ENCODE measurements at regions not wholly inside any gene's neighbourhood (a gene's known extent, or its start where the extent isn't known, plus 50 kb on each side); places are given as distances from the start of the nearest gene placed in this dataset.

DNA sequence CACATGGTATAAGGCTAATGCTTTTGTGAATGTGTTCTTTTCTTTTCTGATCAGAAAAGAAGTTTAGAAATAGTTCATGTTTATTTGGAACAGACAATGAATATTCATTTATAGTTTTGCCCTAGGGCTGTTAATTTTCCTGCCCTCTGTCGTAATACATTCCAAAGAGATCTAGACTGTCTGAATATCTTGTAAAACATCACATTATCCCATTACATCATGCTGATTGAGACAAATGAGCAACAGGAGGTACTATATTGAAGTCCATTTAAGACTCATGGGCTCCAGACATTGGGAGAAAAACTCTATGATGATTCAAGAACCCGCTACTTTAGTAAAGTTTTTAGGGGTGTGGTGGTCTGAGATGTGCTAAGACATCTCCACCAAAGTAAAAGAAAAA lies 121.2 kb upstream of the MAP1B start:
- Histone ChIP-seq H3K79me2 (ENCODE audit: insufficient read depth, low read length) (no peaks in the 10 kb centered on the region), H2AFZ (ENCODE audit: low read length) (no peak overlapping the region), H3K9me2 (replicated peaks; ENCODE audit: low read depth, low read length) (no peaks in the 10 kb centered on the region)

DNA sequence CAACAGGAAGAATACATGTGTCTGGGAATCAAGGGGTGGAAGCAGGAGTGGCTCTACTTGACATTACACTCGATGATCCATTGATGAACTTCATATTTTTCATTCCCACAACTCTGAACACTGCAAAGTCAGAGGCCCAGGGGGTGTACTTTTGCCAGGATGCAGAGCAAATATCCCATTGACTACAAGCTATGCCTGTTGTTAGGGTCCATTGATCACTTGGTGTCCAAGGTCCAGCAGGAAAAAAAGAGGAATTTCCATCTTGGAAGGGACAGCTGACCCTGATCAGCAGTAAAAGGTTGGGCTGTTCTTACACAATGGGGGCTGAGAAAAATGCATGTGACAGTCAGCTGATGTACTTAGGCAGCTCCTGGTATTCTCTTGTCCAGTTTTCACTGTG lies 118.5 kb upstream of the MAP1B start:
- Histone ChIP-seq H3K4me3 (ENCODE audit: low read length, poor library complexity, severe bottlenecking) (no peak overlapping the region), H3K9me3 (ENCODE audit: insufficient read depth, low read depth, low read length) (no peaks in the 10 kb centered on the region)
- TF ChIP-seq EZH2phosphoT487 (IDR thresholded peaks at IDR 0.05; ENCODE audit: borderline replicate concordance), result no peak
- TF ChIP-seq, protein P1, sequence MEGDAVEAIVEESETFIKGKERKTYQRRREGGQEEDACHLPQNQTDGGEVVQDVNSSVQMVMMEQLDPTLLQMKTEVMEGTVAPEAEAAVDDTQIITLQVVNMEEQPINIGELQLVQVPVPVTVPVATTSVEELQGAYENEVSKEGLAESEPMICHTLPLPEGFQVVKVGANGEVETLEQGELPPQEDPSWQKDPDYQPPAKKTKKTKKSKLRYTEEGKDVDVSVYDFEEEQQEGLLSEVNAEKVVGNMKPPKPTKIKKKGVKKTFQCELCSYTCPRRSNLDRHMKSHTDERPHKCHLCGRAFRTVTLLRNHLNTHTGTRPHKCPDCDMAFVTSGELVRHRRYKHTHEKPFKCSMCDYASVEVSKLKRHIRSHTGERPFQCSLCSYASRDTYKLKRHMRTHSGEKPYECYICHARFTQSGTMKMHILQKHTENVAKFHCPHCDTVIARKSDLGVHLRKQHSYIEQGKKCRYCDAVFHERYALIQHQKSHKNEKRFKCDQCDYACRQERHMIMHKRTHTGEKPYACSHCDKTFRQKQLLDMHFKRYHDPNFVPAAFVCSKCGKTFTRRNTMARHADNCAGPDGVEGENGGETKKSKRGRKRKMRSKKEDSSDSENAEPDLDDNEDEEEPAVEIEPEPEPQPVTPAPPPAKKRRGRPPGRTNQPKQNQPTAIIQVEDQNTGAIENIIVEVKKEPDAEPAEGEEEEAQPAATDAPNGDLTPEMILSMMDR (conservative IDR thresholded peaks at IDR 0.05; ENCODE audit: low read length), result no peak

More for the DNA sequence above, 121.2 kb upstream of the MAP1B start:
- H3K4me3 ChIP-seq (ENCODE audit: low read length, poor library complexity, severe bottlenecking), result no peak overlapping the region
- H4K20me1 ChIP-seq (ENCODE audit: insufficient read depth, low read length, poor library complexity, severe bottlenecking), result no peaks in the 10 kb centered on the region
- no peaks in the 10 kb centered on the region for H3F3A ChIP-seq (ENCODE audit: low read depth)
- no peak overlapping the region for H3K4me2 ChIP-seq (ENCODE audit: low read depth, low read length, poor library complexity, severe bottlenecking)
- H3K36me3 ChIP-seq (ENCODE audit: insufficient read depth, low read length), result no peaks in the 10 kb centered on the region
- H3K9ac ChIP-seq (ENCODE audit: low read depth, low read length, poor library complexity, severe bottlenecking), result no peak overlapping the region
- peaks cover 4% of the 10 kb centered on the region; the same call in 1 of the 2 replicates for H3K9me3 ChIP-seq (ENCODE audit: insufficient read depth, low read depth, low read length)
- TF ChIP-seq, protein P1 (conservative IDR thresholded peaks at IDR 0.05; ENCODE audit: low read length), result no peak
- TF ChIP-seq EZH2phosphoT487 (IDR thresholded peaks at IDR 0.05; ENCODE audit: borderline replicate concordance), result no peak
- no peaks in the 10 kb centered on the region for H3K4me1 ChIP-seq (ENCODE audit: insufficient read depth, low read length, poor library complexity, severe bottlenecking)
- no peaks in the 10 kb centered on the region for H3K27me3 ChIP-seq (ENCODE audit: insufficient read depth, low read length, poor library complexity, severe bottlenecking)

DNA sequence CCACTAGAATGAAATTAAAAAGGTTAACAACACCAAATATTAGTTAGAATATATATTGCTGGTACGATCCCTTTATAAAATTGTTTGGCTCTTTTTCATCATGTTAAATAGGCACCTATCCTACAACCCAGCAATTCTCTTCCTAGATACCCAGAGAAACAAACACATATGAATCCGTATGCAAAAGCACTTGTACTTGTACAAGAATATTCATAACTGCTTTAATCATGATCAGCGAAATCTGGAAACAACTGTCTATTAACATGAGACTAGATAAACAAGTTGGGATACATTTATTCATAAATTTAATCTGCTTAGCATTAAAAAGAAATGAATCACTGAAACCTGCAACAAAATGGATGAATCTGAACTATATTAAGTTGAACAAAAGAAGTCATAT lies 113.7 kb upstream of the MAP1B start:
- TF ChIP-seq EZH2phosphoT487 (IDR thresholded peaks at IDR 0.05; ENCODE audit: borderline replicate concordance), result no peak
- TF ChIP-seq, protein P1 (conservative IDR thresholded peaks at IDR 0.05; ENCODE audit: low read length), result no peak

More for the DNA sequence above, 118.5 kb upstream of the MAP1B start:
- H3K4me2 ChIP-seq (ENCODE audit: low read depth, low read length, poor library complexity, severe bottlenecking), result no peak overlapping the region
- no peaks in the 10 kb centered on the region for H3F3A ChIP-seq (ENCODE audit: low read depth)
- H3K27me3 ChIP-seq (ENCODE audit: insufficient read depth, low read length, poor library complexity, severe bottlenecking), result no peaks in the 10 kb centered on the region
- H3K4me1 ChIP-seq (ENCODE audit: insufficient read depth, low read length, poor library complexity, severe bottlenecking), result no peaks in the 10 kb centered on the region
- H3K36me3 ChIP-seq (ENCODE audit: insufficient read depth, low read length), result no peaks in the 10 kb centered on the region
- H3K9me2 ChIP-seq (replicated peaks; ENCODE audit: low read depth, low read length), result no peaks in the 10 kb centered on the region
- H2AFZ ChIP-seq (ENCODE audit: low read length), result no peak overlapping the region
- H4K20me1 ChIP-seq (ENCODE audit: insufficient read depth, low read length, poor library complexity, severe bottlenecking), result no peaks in the 10 kb centered on the region
- H3K9ac ChIP-seq (ENCODE audit: low read depth, low read length, poor library complexity, severe bottlenecking), result no peak overlapping the region
- no peaks in the 10 kb centered on the region for H3K79me2 ChIP-seq (ENCODE audit: insufficient read depth, low read length)

More for the DNA sequence above, 113.7 kb upstream of the MAP1B start:
- Histone ChIP-seq H3F3A (ENCODE audit: low read depth) (no peaks in the 10 kb centered on the region), H3K79me2 (ENCODE audit: insufficient read depth, low read length) (no peaks in the 10 kb centered on the region), H3K36me3 (ENCODE audit: insufficient read depth, low read length) (no peaks in the 10 kb centered on the region), H4K20me1 (ENCODE audit: insufficient read depth, low read length, poor library complexity, severe bottlenecking) (no peaks in the 10 kb centered on the region), H3K4me2 (ENCODE audit: low read depth, low read length, poor library complexity, severe bottlenecking) (no peak overlapping the region), H3K9me2 (replicated peaks; ENCODE audit: low read depth, low read length) (no peaks in the 10 kb centered on the region), H3K27me3 (ENCODE audit: insufficient read depth, low read length, poor library complexity, severe bottlenecking) (no peaks in the 10 kb centered on the region), H3K4me1 (ENCODE audit: insufficient read depth, low read length, poor library complexity, severe bottlenecking) (no peaks in the 10 kb centered on the region), H3K9ac (ENCODE audit: low read depth, low read length, poor library complexity, severe bottlenecking) (no peak overlapping the region), H3K9me3 (ENCODE audit: insufficient read depth, low read depth, low read length) (no peaks in the 10 kb centered on the region), H2AFZ (ENCODE audit: low read length) (no peak overlapping the region), H3K4me3 (ENCODE audit: low read length, poor library complexity, severe bottlenecking) (no peak overlapping the region)

Measured in Loucy (cell line).